ENCODE measurements at regions not wholly inside any gene's neighbourhood (a gene's known extent, or its start where the extent isn't known, plus 50 kb on each side); places are given as distances from the start of the nearest gene placed in this dataset.

- TF ChIP-seq CTCF (conservative IDR thresholded peaks at IDR 0.05; ENCODE audit: low read depth, low read length) (no peak), USF2 (IDR thresholded peaks at IDR 0.05; ENCODE audit: low read depth, low read length) (no peak), ELK1 (IDR thresholded peaks at IDR 0.05; ENCODE audit: borderline replicate concordance, low read depth, low read length) (no peak), MXI1 (IDR thresholded peaks at IDR 0.05; ENCODE audit: borderline replicate concordance, low read depth, low read length) (no peak), POLR2A (IDR thresholded peaks at IDR 0.05; ENCODE audit: low read depth, low read length) (no peak), RCOR1 (IDR thresholded peaks at IDR 0.05; ENCODE audit: insufficient replicate concordance, low read length) (no peak), MAZ (IDR thresholded peaks at IDR 0.05; ENCODE audit: borderline replicate concordance, low read depth, low read length) (no peak), SMC3 (IDR thresholded peaks at IDR 0.05; ENCODE audit: low read depth, low read length) (no peak), NFE2L2 (IDR thresholded peaks at IDR 0.05; ENCODE audit: low read depth, low read length) (no peak), CEBPB (IDR thresholded peaks at IDR 0.05; ENCODE audit: low read depth, low read length) (no peak)
Measured at GRCh38 chr2:67076239-67076624, 320.9 kb upstream of the ETAA1 start.

Measured in IMR-90 (cell line).